ENCODE measurements at regions not wholly inside any gene's neighbourhood (a gene's known extent, or its start where the extent isn't known, plus 50 kb on each side); places are given as distances from the start of the nearest gene placed in this dataset.

DNA sequence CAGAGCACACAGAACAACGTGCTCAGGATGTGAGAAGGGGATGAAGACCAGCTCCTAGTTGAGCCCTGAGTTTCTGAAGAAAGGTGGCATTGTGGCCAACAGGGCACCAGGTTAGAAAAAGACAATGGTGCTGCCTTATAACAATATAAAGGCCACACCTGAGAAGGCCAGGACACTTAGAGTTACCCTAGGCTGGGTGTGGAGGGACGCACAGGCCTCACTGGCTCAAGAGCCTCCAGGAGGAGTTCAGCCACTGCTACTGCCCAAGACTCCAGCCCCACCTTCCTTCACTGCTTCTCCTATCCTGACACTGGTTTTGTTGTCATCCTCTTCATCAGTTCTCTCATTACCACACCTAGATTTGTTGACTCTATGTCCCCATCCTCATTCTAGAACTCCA, 55.2 kb upstream of the BEND6 start:
- ChIA-PET POLR2A (no interaction called here), CTCF (no interaction called here)
- no peaks in the 10 kb centered on the region for H3K9me3 Mint-ChIP-seq

DNA sequence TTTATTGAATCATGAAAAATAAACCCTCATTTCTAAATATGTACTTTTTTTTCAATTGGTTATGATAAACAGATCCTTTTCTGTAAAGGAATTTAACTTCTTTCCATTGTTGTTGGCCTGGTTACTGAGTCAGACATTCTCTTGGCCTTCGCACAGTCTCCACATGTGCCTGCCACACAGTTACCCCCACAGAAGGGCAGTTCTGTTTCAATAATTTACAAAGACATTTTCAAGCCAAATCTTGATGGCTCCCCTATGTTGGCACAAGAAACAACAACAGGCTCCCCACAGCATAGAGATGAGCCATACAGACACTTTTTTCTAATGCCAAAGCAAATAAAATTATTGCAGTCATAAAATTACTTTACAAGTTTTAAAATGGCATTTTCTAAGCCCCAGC, 55.6 kb upstream of the BEND6 start:
- no peaks in the 10 kb centered on the region for H3K36me3 ChIP-seq (ENCODE audit: insufficient read depth, low read length)
- Mint-ChIP-seq H3K27ac (no peak overlapping the region), H3K4me1 (ENCODE audit: low read depth) (no peaks in the 10 kb centered on the region), H3K4me3 (no peak overlapping the region), H3K9me3 (no peaks in the 10 kb centered on the region), H3K36me3 (ENCODE audit: low read depth) (no peaks in the 10 kb centered on the region), H3K27me3 (peaks cover 5% of the 10 kb centered on the region)
- H3K27ac ChIP-seq (ENCODE audit: low read depth in 1 of 2, low read length in 2 of 2) = no peak overlapping the region
- H3K9me3 ChIP-seq (ENCODE audit: control insufficient read depth in 1 of 2, insufficient read depth in 1 of 2, low read length in 2 of 2) = no peaks in the 10 kb centered on the region
- no peaks in the 10 kb centered on the region for H3K27me3 ChIP-seq (ENCODE audit: control insufficient read depth in 1 of 2, insufficient read depth in 2 of 2, low read length in 2 of 2)
- CTCF ChIA-PET = no interaction called here
- no peak overlapping the region for H3K4me3 ChIP-seq (ENCODE audit: low read length)
- intact Hi-C loops (cut with DNase I, micrococcal nuclease) = no loop called here
- no peak for ATAC-seq (ENCODE audit: poor library complexity)
- POLR2A ChIA-PET = no interaction called here
- no peak for DNase-seq
- TF ChIP-seq CTCF (IDR thresholded peaks at IDR 0.05) = no peak
- H3K4me1 ChIP-seq (ENCODE audit: insufficient read depth, low read length) = no peaks in the 10 kb centered on the region

More for the DNA sequence above, 55.2 kb upstream of the BEND6 start:
- H3K27ac ChIP-seq (ENCODE audit: low read depth in 1 of 2, low read length in 2 of 2) = no peak overlapping the region
- H3K4me1 Mint-ChIP-seq (ENCODE audit: low read depth) = no peaks in the 10 kb centered on the region
- H3K27me3 Mint-ChIP-seq = peaks cover 5% of the 10 kb centered on the region
- H3K9me3 ChIP-seq (ENCODE audit: control insufficient read depth in 1 of 2, insufficient read depth in 1 of 2, low read length in 2 of 2) = no peaks in the 10 kb centered on the region
- ATAC-seq (ENCODE audit: poor library complexity) (no peak), DNase-seq (no peak)
- no peaks in the 10 kb centered on the region for H3K36me3 ChIP-seq (ENCODE audit: insufficient read depth, low read length)
- no peaks in the 10 kb centered on the region for H3K27me3 ChIP-seq (ENCODE audit: control insufficient read depth in 1 of 2, insufficient read depth in 2 of 2, low read length in 2 of 2)
- H3K4me3 ChIP-seq (ENCODE audit: low read length) = no peak overlapping the region
- TF ChIP-seq CTCF (IDR thresholded peaks at IDR 0.05) = no peak
- H3K36me3 Mint-ChIP-seq (ENCODE audit: low read depth) = no peaks in the 10 kb centered on the region
- no peak overlapping the region for H3K27ac Mint-ChIP-seq
- intact Hi-C loops (cut with DNase I, micrococcal nuclease) = loop anchor here in 1 of 2 experiments (5.0 kb wide), 1 partner anchor 123 kb away; no protein-coding TSS in a partner anchor
- no peak overlapping the region for H3K4me3 Mint-ChIP-seq
- peaks cover 2% of the 10 kb centered on the region for H3K4me1 ChIP-seq (ENCODE audit: insufficient read depth, low read length)

DNA sequence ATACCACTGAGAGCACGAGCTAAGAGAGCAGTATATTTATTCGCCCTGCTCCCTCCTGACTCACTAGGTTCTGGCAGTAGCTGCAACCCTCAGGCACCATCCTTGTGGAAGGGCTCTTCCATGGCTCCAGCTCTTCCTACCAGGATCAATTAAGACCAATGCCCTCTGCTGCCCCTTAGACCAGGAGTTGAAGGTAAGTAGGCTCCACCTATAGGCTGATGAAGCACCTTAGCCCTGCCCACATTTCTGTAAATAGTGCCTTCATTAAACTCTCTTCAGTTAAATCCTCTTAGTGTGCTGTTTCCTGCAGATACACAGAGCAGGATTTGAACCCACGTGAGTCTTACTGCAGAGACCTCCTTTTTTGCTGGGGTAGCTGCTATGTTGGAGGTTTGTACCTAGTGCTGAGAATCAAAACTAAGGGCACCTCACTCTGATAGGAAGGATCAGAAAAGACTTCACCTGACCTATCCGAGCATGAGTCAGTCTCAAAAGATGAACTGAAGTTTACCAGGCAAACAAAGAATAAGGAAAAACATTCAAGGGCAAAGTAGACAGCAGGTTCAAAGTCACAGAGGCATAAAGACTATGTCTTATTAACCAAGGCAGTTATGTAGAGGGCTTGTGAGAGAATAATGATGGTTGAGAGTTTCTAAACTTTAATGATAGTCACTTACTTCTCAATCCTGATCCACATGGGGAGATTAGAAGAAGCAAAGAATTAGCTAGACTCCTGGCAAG, 56.9 kb upstream of the BEND6 start:
- H3K36me3 Mint-ChIP-seq (ENCODE audit: low read depth) = no peaks in the 10 kb centered on the region
- no peaks in the 10 kb centered on the region for H3K9me3 Mint-ChIP-seq
- no peaks in the 10 kb centered on the region for H3K9me3 ChIP-seq (ENCODE audit: control insufficient read depth in 1 of 2, insufficient read depth in 1 of 2, low read length in 2 of 2)
- no peak overlapping the region for H3K4me3 Mint-ChIP-seq
- DNase-seq (no peak), ATAC-seq (ENCODE audit: poor library complexity) (no peak)
- H3K36me3 ChIP-seq (ENCODE audit: insufficient read depth, low read length) = no peaks in the 10 kb centered on the region
- H3K27ac Mint-ChIP-seq = no peak overlapping the region
- POLR2A ChIA-PET = no interaction called here
- H3K27me3 ChIP-seq (ENCODE audit: control insufficient read depth in 1 of 2, insufficient read depth in 2 of 2, low read length in 2 of 2) = no peaks in the 10 kb centered on the region
- no peak overlapping the region for H3K27ac ChIP-seq (ENCODE audit: low read depth in 1 of 2, low read length in 2 of 2)
- H3K4me3 ChIP-seq (ENCODE audit: low read length) = no peak overlapping the region
- TF ChIP-seq CTCF (IDR thresholded peaks at IDR 0.05) = no peak
- H3K4me1 ChIP-seq (ENCODE audit: insufficient read depth, low read length) = no peaks in the 10 kb centered on the region
- no peaks in the 10 kb centered on the region for H3K4me1 Mint-ChIP-seq (ENCODE audit: low read depth)
- peaks cover 5% of the 10 kb centered on the region for H3K27me3 Mint-ChIP-seq
- CTCF ChIA-PET = no interaction called here
- intact Hi-C loops (cut with DNase I, micrococcal nuclease) = no loop called here
